Large intestine (tissue), 3 donors: ENCODE measurements at regions not wholly inside any gene's neighbourhood (a gene's known extent, or its start where the extent isn't known, plus 50 kb on each side); places are given as distances from the start of the nearest gene placed in this dataset.

Experiments
- DNase-seq, 2 donors: peaks; one replicate each; pipeline versions ENCODE4 v3.0.0 to v3.0.0-alpha.2; 2013
- H3K27ac ChIP-seq: one replicate; pipeline ENCODE4 v1.5.1; 2013; ENCODE audit warnings: low read length
- H3K27me3 ChIP-seq: 2 replicates; pipeline ENCODE4 v1.6.1; 2013; ENCODE audit warnings: low read length; ENCODE audit not compliant: control insufficient read depth, insufficient read depth
- H3K36me3 ChIP-seq: 2 replicates; pipeline ENCODE4 v1.6.1; 2013; ENCODE audit warnings: low read length; ENCODE audit not compliant: control insufficient read depth, insufficient read depth
- H3K4me1 ChIP-seq: one replicate; pipeline ENCODE4 v1.6.1; 2013; ENCODE audit warnings: low read length; ENCODE audit not compliant: control insufficient read depth, insufficient read depth
- H3K4me3 ChIP-seq: one replicate; pipeline ENCODE4 v1.5.1; 2013; ENCODE audit warnings: low read length
- H3K9me3 ChIP-seq: one replicate; pipeline ENCODE4 v1.6.1; 2013; ENCODE audit warnings: mild to moderate bottlenecking, low read depth, low read length, moderate library complexity; ENCODE audit not compliant: control insufficient read depth
- WGBS: methylation state at CpG from one replicate; pipeline ENCODE4 v1.1.5; 2013; ENCODE audit warnings: low lambda C conversion rate; ENCODE audit not compliant: insufficient coverage; 5-methylcytosine and 5-hydroxymethylcytosine counted together

- WGBS = no CpG with 5 or more reads among the region's 8 CpGs
- H3K36me3 ChIP-seq = no peaks in the 10 kb centered on the region
- no peak for DNase-seq
- H3K27ac ChIP-seq = no peak overlapping the region
- H3K4me3 ChIP-seq = no peak overlapping the region
- H3K27me3 ChIP-seq = no peaks in the 10 kb centered on the region
- H3K9me3 ChIP-seq = peaks cover 45% of the 10 kb centered on the region
- no peaks in the 10 kb centered on the region for H3K4me1 ChIP-seq
Observed at GRCh38 chr10:37684765-37685164, 172.6 kb downstream of the ZNF248 start.

GRCh38 chr10:37682617-37683016 lies 174.8 kb downstream of the ZNF248 start:
- H3K36me3 ChIP-seq = no peaks in the 10 kb centered on the region
- no peaks in the 10 kb centered on the region for H3K4me1 ChIP-seq
- H3K9me3 ChIP-seq = peaks cover 50% of the 10 kb centered on the region
- H3K27ac ChIP-seq = no peak overlapping the region
- 100% methylated on average over 1 of the region's 4 CpGs for WGBS
- DNase-seq = no peak
- no peaks in the 10 kb centered on the region for H3K27me3 ChIP-seq
- no peak overlapping the region for H3K4me3 ChIP-seq

DNA sequence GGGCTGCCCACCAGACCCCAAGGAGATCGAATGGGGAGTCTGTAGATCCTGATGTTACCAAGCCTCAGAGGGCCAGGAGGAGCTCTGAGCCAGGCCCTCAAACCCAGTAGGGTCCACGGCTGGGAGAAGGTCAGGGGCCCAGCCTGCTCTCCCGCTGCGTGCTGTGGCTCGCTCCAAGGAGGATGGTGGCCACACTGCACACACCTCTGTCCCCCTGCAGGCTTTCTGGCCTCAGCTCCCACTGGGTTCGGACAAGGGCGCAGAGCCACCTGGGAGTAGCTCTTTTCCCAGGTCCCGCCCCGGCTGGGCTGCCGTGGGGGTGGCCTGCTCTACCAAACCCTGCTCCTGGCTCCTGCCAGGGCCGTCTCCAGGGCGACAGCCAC lies 175.8 kb downstream of the ZNF248 start:
- no peak for DNase-seq
- no CpG with 5 or more reads among the region's 12 CpGs for WGBS
- peaks cover 45% of the 10 kb centered on the region for H3K9me3 ChIP-seq
- no peaks in the 10 kb centered on the region for H3K36me3 ChIP-seq
- H3K4me1 ChIP-seq = no peaks in the 10 kb centered on the region
- H3K4me3 ChIP-seq = no peak overlapping the region
- no peaks in the 10 kb centered on the region for H3K27me3 ChIP-seq
- no peak overlapping the region for H3K27ac ChIP-seq

- no peak for DNase-seq
- WGBS = 40% methylated on average over 1 of the region's 52 CpGs
- no peak overlapping the region for H3K27ac ChIP-seq
- peaks cover 40% of the 10 kb centered on the region for H3K9me3 ChIP-seq
- no peaks in the 10 kb centered on the region for H3K27me3 ChIP-seq
- no peak overlapping the region for H3K4me3 ChIP-seq
- H3K36me3 ChIP-seq = no peaks in the 10 kb centered on the region
- no peaks in the 10 kb centered on the region for H3K4me1 ChIP-seq
Observed at GRCh38 chr10:37680716-37681616, 176.4 kb downstream of the ZNF248 start.

GRCh38 chr10:37680243-37680683 lies 177.1 kb downstream of the ZNF248 start:
- Histone ChIP-seq H3K9me3 (peaks cover 34% of the 10 kb centered on the region), H3K27ac (no peak overlapping the region), H3K4me3 (no peak overlapping the region), H3K36me3 (no peaks in the 10 kb centered on the region), H3K4me1 (no peaks in the 10 kb centered on the region), H3K27me3 (no peaks in the 10 kb centered on the region)
- DNase-seq = no peak
- 100% methylated on average over 1 of the region's 30 CpGs for WGBS

DNA sequence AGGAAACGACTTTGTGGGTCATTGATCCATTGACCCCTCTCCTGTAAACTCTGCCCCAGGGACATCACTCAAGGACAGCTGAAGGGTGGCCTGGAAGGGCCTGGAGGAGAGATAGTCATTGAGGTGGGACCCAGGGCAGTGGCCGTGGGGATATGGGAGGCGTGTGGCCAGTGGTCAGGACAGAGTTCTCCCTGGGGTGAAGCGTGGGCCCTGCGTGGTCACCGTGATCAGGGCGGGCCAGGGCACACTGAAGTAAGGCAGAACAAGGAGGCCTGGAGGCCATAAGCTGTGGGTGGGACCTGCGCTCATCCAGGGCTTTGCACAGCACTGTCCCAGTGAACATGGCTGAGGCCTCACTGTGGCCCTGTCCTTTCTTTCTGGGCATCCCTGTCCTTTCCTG lies 177.9 kb downstream of the ZNF248 start:
- Histone ChIP-seq H3K27me3 (no peaks in the 10 kb centered on the region), H3K4me3 (no peak overlapping the region), H3K4me1 (no peaks in the 10 kb centered on the region), H3K36me3 (no peaks in the 10 kb centered on the region), H3K9me3 (peaks cover 30% of the 10 kb centered on the region), H3K27ac (no peak overlapping the region)
- no CpG with 5 or more reads among the region's 8 CpGs for WGBS
- DNase-seq = no peak

DNA sequence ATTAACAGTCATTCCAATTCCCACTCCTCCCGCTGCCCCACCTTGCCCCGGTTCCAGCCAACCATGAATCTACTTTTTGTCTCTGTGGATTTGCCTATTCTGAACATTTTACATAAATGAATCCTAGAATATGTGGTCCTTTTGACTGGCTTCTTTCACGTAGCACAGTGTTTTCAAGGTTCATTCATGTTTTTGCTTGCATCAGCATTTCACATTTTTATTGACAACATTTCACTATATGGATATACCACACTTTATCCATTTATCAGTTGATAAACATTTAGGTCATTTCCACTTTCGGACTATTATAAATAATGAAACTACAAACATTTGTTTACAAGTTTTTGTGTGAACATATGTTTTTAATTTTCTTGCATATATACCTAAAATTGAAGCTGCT lies 182.0 kb downstream of the ZNF248 start:
- Histone ChIP-seq H3K27ac (no peak overlapping the region), H3K36me3 (no peaks in the 10 kb centered on the region), H3K27me3 (no peaks in the 10 kb centered on the region), H3K4me1 (no peaks in the 10 kb centered on the region), H3K4me3 (no peak overlapping the region), H3K9me3 (peaks cover 14% of the 10 kb centered on the region)
- DNase-seq = no peak
- WGBS = 100% methylated on average over 1 of the region's 4 CpGs

DNA sequence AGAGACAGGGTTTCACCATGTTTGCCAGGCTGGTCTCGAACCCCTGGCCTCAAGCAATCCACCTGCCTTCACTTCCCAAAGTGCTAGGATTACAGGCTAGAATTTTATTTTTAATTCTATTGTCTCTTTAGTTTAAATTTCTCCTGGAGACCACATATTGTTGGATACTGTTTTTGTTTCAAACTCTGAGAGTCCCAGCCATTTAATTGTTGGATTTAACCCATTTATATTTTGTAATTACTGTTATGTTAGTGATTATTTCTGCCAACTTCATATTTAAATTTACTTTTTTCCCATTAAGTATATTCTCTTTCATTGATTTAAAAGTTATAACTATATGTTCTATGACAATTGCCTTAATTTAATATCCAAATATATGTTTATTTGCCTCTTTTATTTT lies 185.6 kb downstream of the ZNF248 start:
- Histone ChIP-seq H3K27ac (no peak overlapping the region), H3K9me3 (peaks cover 3% of the 10 kb centered on the region), H3K4me3 (no peak overlapping the region), H3K4me1 (no peaks in the 10 kb centered on the region), H3K36me3 (no peaks in the 10 kb centered on the region), H3K27me3 (no peaks in the 10 kb centered on the region)
- no CpG with 5 or more reads among the region's 1 CpG for WGBS
- no peak for DNase-seq

DNA sequence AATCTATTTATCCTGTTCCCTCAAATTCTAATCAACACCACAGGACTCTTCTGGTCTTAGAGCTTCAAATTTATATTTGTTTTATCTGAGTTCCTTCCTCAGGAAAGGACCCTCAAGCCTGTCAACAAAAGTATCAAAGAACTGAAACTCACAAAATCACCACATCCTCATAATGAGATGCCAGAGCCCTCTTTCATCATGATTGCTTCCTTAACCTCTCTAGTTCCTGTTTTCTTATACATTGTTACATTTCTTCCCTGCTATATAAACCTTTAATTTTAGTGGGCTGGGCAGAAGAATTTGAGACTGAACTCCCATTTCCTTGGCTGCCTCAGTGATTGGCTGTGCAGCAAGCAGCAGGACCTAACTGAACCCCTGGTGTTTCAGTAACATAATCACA lies 189.7 kb downstream of the ZNF248 start:
- Histone ChIP-seq H3K4me3 (no peak overlapping the region), H3K27me3 (no peaks in the 10 kb centered on the region), H3K36me3 (no peaks in the 10 kb centered on the region), H3K27ac (no peak overlapping the region), H3K4me1 (no peaks in the 10 kb centered on the region), H3K9me3 (no peaks in the 10 kb centered on the region)
- DNase-seq = no peak

DNA sequence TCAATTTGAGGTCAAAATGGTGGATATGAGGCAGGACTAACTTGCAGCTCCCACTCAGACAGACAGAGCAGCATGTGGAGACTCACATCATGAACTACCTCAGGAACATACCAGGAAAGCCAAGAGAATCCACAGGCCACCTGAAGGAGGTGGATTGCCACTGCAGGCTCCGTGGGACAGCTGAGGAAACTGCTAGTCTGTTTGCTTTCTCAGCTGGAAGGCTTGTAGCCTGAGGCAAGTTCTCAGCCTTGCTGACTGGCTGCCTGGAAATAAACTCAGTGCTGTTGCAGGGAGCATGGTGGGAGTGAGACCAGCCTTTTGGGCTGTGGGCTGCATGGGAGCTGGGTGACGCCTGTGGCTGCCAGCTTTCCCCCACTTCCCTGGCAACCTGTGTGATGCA lies 202.9 kb downstream of the ZNF248 start:
- WGBS = no CpG with 5 or more reads among the region's 2 CpGs
- no peak overlapping the region for H3K4me3 ChIP-seq
- peaks cover 11% of the 10 kb centered on the region for H3K9me3 ChIP-seq
- H3K36me3 ChIP-seq = no peaks in the 10 kb centered on the region
- no peak for DNase-seq
- no peaks in the 10 kb centered on the region for H3K4me1 ChIP-seq
- H3K27ac ChIP-seq = no peak overlapping the region
- H3K27me3 ChIP-seq = no peaks in the 10 kb centered on the region

GRCh38 chr10:37643187-37643586 lies 214.2 kb downstream of the ZNF248 start:
- DNase-seq = no peak
- Histone ChIP-seq H3K36me3 (no peaks in the 10 kb centered on the region), H3K4me1 (no peaks in the 10 kb centered on the region), H3K4me3 (no peak overlapping the region), H3K27me3 (no peaks in the 10 kb centered on the region), H3K27ac (no peak overlapping the region), H3K9me3 (peaks cover 14% of the 10 kb centered on the region)
- WGBS = no CpG with 5 or more reads among the region's 1 CpG
